Sciatic nerve (tissue), 2 donors: ENCODE measurements at regions not wholly inside any gene's neighbourhood (a gene's known extent, or its start where the extent isn't known, plus 50 kb on each side); places are given as distances from the start of the nearest gene placed in this dataset.

ENCODE experiments used
- ATAC-seq: fragments of 200-7000 bp; cut with Tn5 transposase; one replicate; pipeline ENCODE4 v1.9.1; 2020; ENCODE audit warnings: mild to moderate bottlenecking, moderate library complexity
- DNase-seq: peaks from one replicate; pipeline ENCODE4 v3.0.0-alpha.2; 2020; ENCODE audit warnings: low spot score
- intact Hi-C: fragments of 100-400 bp; cut with DNase I; formaldehyde crosslinking; loops from one replicate; pipeline ENCODE4 v1.14.2; 2022
- donor health status: DM: no; HTN: no; CAD: no.
- donor health status: DM: no; HTN: no; CAD: no.

DNA sequence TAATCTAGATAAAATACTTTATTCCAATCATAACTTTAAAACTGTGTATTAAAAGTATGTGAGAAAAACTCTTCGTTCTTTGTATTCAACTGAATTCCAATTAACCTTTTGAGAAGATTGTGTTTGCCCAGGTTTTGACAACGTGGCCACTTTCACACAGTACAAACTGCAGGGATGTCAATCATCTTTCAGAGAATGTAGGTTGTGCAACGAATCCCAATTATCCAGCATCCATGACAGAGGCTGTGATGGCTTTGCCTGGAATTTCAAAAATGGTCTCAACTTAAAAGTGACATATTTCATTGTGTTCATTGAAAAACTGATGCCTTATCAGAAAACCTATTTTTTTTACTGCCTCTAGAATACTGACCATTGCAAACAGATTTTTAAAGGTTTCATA, 615.1 kb upstream of the KCNMB2 start:
- ATAC-seq (no peak), DNase-seq (no peak)
- intact Hi-C loops: no loop called here

DNA sequence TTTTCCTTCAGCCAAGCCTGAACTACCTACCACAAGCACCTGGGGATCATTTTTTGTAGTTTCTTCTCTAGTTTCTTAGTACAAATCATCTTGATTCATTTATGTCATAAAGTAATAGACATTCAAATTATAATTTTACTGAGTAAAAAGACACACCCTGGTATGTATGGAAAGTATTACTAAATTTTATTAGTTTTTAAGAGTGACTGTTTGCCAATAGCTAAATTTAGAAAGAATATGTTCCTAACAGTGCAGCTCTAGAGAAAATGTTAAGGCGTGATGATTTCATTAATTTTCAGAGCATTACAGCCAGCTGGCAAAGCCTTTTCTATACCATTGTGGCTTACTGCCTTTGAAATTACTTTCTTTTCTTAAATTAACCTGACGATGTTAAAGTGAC, 612.0 kb upstream of the KCNMB2 start:
- DNase-seq (no peak), ATAC-seq (no peak)
- intact Hi-C loops: no loop called here

DNA sequence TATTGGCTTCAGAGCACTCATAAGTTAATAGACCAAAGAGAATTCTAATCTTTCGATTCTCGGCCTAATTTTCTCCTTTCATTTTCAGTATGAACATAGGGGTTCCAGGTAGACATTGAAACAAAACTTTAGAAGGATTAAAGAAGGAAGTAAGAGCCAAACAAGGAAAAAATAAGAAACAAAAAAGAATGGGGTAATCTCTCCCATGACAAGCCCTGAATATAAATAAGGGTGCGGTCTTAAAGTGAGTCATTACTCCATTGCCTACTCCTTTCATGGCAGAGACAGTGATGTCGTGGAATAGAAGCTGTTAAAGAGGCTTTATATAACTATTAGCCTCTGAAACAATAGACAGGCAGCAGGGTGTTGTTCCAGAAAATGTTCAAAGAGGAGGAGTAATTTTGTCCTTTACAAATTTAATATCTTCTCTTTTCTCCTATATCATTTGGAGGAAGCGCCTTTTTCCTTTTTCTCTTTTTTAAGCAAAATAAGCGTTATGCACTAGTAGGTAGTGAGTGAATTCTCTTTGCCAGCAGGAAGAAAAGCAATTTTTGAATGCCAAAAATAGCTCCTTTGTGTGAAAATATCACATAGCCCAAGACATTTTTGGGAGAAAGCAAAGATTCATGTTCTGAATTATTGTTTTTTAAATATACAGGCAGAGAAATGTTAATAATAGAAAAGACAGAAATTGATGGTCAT, 607.9 kb upstream of the KCNMB2 start:
- DNase-seq: no peak
- intact Hi-C loops: no loop called here
- ATAC-seq: peak; percentile 30

DNA sequence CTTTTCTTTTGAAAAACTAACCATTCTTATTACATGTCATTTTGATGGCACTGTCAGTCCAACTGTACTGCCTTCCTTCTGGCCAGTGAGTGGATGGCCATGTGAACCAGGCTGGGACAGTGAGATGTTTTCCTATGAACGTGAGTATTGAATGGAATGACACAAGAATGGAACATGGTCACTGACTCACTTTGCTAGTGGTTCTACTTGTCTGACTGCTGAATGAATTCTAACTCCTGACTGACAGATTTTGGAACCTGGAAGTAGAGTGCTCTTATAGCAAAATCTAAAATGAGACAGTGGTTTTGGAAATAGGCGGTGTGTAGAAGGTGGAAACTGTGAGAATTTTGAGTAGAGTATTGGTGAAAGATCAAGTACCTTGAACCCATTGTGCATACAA, 606.9 kb upstream of the KCNMB2 start:
- no peak for ATAC-seq
- intact Hi-C loops: no loop called here
- DNase-seq: no peak

DNA sequence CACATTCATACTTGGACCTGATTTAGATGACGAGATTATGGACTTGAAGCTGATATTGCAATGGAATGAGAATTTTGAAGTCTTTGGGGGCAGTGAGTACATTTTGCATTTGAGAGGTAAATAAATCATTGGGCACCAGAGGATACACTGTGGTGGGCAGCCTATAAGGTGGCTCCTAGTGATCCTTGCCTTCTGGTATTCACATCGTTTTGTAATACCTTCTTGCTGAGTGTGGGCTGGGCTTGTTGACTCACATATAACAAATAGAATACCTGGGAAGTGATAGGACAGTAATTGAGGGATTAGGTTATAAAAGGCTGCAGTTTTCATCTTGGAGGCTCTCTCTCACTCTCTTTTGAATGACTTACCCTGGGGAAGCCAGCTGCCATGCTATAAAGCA, 605.5 kb upstream of the KCNMB2 start:
- intact Hi-C loops: no loop called here
- DNase-seq: no peak
- no peak for ATAC-seq

DNA sequence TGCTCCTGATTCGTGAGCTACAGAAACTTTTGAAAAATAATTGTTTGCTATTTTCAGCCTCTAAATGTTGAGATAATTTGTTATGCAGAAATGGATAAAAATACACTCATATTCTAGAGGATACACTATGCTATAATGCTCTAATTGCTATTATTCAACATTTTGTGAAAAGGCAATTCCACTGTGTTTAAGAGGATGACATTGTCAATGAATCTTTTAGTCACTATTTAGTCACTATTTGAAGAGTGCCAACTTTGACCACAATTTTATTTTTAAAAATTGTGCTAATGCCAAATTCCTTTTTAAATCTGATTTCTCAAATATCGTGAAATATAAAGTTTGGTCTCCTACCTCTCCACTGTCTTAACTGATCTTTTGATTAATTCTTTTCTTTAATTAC, 604.9 kb upstream of the KCNMB2 start:
- intact Hi-C loops: no loop called here
- no peak for DNase-seq
- no peak for ATAC-seq

DNA sequence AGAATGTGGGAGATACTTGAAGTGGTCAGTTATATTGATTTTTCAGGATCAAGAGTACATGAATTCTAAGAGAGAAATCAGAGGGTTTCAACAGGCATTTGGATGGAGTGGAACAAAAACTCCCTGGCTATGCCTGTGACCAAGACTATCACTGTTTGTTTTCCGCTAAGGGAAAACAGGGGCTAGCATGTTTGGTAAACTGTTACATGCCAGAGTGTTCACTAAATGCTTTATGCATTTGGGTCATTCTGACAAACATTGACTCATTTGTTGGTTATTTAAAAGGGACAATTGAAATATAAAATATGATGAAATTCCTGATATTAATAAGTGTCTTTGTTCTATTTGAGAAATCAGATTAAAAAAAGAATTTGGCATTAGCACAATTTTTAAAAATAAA, 603.9 kb upstream of the KCNMB2 start:
- DNase-seq (no peak), ATAC-seq (no peak)
- intact Hi-C loops: no loop called here

DNA sequence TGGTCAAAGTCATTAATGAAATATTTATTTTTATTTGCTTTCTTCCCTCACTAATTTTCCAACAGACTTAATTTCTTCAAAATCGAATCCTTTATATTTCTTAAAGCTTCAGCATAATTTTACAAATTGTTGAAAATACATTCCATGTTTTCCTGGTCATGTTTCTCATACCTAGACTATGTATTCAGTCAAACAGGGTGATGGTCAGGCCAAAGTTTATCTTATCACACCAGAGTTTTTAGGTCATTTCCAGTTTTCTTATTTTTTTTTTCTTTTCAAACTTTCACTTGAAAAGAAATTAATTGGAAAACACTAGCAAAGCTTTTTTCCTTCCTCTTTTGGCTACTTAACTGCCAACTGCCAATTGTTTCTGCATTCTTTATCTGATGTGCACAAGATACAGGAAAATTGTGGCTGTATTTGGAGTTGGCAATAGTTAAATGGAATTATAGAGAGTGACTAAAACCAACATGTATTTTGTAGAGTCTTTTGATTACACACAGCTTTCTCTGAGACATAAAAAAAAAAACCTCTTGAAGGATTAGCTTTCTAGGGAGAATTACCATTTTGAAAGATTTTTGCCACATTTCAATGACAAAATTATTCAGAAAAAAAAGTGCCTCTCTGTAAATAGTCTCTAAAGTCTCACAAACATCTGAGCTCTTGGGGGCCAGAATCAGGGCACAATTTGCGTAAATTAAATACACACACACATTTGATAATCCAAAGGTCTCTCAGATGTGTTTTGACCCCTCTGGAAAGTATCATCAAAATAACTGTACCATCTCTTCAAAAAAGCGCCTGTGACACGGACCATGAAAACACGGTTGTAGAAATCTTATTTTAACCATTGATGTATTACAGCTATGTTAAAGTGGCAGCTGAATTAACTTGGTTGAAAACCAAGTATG, 603.2 kb upstream of the KCNMB2 start:
- ATAC-seq (no peak), DNase-seq (no peak)
- intact Hi-C loops: no loop called here

DNA sequence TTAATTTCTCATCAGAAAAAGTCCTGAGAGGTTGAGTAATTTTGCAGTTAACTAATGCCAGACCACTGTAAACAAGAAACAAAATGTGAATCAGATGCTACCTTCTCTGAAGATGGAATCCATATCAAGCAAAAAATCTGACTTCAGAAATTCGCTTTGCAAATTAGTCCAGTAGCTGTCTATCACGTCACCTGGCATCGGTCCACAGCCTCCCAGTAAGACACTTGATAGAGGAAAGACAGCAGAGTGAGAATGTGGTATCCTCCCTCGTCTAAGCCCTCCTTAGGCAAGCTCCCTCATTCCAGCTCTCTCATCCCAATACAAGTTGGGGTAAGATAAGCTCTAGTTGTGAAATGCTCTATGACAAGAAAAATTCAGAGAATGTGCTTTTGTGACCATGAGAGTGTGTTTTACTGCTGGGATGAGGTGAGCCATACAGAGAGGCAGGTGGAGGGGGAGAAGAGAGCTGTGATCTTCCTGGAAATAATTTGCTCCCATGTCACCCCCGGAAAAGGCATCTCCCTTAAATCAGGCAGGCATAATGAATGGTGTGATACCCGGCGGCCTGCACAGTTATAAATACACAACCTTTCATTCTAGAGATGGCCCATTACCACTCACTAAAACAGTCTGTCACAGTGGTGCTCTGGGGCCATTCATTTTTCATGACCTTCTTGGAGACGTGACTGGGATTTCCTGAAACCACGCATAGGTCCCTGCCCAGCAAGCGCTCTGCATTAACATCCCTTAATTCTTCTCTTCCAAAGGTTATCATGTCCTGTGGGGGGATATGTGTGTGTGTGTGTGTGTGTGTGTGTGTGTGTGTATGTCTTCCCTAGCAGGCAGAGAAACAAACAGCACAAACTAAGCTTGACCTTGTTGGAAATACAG, 602.0 kb upstream of the KCNMB2 start:
- DNase-seq: no peak
- intact Hi-C loops: no loop called here
- peak; percentile 38 for ATAC-seq

DNA sequence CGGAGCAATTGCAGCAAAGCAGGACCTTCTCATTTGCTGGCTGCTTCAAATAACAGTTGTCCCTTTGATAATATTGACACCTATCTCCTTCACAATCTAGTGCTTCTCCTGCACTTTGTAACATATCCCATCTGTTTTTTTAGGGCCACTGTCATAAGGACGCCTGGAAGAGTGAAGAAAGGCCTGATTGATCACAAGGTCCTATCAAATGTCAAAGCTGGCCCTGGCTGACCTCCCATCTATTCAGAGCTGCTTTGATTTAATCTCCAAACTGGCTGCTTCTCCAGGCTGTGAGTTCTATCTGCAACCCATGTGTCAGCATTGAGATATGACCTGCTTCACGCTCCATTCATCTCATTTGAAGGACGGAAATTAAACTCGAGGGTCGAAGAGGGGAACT, 601.2 kb upstream of the KCNMB2 start:
- no peak for DNase-seq
- no peak for ATAC-seq
- intact Hi-C loops: no loop called here

DNA sequence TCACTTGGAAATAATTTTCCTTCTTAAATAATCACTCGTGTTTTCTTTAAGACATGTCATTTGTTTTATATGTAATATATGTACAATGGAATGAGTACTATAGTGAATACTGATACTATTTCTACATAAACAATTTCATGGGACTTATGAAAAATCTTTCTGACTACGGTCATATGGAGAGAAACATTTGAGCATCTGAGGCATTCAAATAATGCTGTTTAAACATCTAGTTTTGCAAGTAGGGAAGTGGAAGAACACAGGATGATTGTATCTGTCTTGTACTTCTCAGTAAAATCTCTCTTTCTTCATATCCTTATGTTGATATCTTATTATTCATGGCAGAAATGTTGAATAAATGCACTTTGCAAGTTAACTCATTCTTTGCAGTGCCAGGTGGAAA, 599.5 kb upstream of the KCNMB2 start:
- no peak for ATAC-seq
- DNase-seq: no peak
- intact Hi-C loops: no loop called here

DNA sequence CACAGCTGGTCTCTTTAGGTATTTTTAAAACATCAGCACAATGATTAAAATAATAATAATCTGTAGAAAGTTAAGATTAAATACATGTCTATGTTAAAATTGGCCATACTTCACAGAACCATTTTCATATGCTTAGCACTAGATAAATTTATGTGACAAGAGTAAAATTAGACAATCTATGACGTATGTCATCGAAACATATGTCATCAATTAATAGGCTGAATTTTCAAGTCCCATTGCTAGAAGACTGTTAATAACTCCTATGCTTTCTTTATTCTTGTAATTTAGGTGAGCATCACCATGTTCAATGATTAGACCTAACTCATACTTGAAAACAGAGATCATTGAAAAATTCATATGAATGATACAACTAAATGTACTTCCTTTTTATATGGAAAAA, 593.3 kb upstream of the KCNMB2 start:
- ATAC-seq (no peak), DNase-seq (no peak)
- intact Hi-C loops: no loop called here

DNA sequence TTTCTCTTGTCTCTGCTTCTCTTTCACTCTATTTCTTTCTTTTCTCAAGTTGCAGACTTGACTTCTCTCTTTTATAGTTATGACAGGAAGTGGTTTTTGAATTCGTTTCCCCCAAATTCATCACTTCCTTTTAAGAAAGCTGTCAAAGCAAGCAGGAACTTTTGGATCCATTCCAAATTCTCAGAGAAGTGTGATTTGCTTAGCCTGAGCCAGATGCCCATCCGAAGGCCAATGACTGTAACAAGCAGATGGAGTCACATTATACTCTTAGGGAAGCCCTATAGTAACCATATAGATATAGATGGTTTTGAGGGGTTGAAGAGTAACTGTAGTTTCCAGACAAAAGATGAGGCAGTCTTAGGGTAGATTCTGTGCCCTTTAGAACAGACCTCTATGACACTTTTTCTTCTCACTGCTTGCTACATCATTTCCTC, 592.0 kb upstream of the KCNMB2 start:
- ATAC-seq: no peak
- DNase-seq: no peak
- intact Hi-C loops: no loop called here

DNA sequence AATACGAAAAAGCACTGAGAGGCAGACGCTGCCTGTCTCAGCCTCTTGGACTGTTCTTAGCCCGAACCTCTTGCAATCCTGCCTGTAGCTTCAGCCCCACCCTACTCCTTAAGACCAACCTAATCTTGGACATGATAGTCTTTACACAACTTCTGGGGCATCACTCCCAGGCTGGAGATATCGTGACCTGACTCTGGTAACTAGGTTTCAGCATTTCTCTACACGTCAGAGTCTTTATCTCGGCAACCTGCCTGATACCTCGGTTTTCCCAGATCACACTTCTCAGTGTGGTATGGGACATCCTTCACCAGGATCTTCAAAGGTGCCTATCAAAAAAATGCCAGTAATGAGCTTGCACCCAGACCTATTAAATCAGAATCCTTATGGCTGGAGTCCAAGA, 590.2 kb upstream of the KCNMB2 start:
- DNase-seq (no peak), ATAC-seq (peak; percentile 38)
- intact Hi-C loops: no loop called here

DNA sequence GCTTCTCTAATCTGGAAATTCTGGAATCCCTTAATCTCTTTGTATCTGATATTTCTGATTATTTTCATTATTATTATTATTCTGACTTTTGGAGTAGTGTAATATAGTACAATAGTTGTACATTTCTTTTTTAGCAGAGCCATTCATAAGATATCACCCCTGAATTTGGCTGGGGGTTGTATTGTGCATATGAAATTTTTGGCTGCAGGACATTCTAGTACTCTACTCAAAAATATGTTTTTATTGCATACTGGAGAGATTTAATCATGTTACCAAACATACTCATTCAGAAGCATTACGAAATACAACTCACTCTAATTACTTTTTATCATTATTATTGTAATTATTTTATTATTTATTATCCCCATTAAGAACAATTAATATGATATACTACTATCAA, 589.7 kb upstream of the KCNMB2 start:
- intact Hi-C loops: no loop called here
- DNase-seq (no peak), ATAC-seq (no peak)

DNA sequence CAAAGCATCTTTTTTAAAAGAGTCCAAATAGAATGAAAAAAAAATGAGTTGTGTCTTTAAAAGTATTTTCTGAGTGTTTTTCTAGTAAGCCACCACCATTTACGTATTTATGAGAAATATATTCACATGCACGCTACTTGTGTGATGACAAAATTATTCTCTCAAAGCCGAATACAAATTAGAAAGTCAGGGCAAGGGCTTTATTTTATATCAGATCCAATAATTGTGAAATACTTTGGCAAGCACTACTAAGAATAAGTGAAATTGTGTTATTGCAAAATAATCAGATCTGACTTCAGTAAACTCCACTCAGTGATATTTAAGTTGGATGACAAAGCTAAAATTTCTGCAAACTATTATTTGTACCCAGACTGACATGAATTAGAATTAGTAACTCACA, 589.3 kb upstream of the KCNMB2 start:
- intact Hi-C loops: no loop called here
- no peak for DNase-seq
- ATAC-seq: peak; percentile 79

DNA sequence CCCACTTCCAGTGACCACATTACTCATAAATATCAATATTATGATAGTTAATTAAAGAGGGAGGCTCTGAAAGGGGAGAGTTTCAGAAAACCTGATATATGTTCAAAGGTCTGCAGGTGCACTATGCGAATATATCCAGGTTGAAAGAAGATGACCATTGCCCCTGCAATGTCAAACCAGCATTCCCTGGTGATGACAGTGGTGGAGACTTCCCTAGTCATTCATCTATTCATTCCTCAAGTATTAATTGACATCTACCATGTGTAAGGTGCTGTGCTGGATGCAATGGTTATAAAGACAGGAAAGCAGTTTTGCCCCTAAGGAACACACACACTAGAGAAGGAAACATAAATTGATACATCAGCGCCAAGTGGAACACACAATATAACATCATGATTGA, 588.3 kb upstream of the KCNMB2 start:
- intact Hi-C loops: no loop called here
- no peak for DNase-seq
- ATAC-seq: no peak

DNA sequence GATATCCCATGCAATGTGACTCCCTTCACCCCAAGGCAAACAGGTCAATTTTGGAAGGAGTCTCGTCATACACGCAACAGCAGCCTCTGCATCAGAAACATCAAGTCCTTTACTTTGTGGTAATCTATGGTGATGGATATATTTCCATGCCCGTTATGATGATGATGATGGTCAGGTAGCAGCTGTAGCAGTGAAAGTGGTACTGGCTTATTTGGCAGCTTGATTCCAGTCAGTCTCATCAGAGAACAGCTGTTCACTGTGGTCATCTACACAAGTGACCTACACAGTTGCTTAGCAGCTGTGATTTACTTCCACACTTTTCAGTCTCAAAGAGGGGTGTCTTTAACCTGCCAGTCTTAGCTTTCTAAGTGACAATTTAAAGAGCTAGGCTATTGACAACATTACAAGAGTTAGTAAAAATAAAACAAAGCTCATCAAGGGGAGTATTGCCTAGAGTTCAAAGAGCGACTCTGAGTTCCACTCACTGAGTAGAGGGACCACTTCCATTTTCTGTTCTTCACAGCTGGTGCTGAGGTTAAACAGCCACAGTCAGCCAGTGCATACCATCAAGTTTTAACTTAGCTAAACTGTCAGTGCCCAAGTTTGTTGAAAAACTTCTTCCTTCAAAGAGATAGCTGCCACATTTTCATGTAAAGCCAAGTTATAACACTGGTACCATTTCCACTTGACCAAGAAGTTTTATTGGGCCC, 587.4 kb upstream of the KCNMB2 start:
- ATAC-seq (no peak), DNase-seq (no peak)
- intact Hi-C loops: no loop called here

DNA sequence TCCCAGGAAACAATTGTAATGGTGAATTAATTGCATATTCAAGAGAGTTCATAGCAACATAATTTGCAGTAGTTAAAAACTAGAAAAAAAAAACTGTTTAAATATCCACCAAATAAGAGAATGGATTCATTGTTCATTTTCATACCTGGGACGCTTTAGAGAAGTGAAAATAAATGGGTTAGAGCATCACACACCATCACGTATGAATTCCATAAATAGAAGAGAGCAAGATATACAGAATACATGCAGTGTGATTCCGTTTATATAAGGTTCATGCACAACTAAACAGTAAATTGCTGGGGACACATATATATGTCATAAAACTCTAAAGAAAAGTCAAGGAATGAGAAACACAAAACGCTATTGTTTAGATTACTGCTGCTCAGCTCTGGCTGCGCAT, 577.0 kb upstream of the KCNMB2 start:
- intact Hi-C loops: no loop called here
- DNase-seq: no peak

More for the DNA sequence above, 577.0 kb upstream of the KCNMB2 start:
- ATAC-seq: no peak
